Lung (tissue), 11 donors: ENCODE measurements at regions not wholly inside any gene's neighbourhood (a gene's known extent, or its start where the extent isn't known, plus 50 kb on each side); places are given as distances from the start of the nearest gene placed in this dataset.
A peak's percentile ranks its signal among the peaks of the same experiment; 100 is the strongest.

Source experiments
- ATAC-seq: fragments of 200-7000 bp; cut with Tn5 transposase; one replicate; pipeline ENCODE4 v1.9.1; 2020; ENCODE audit warnings: moderate number of reproducible peaks; ENCODE audit not compliant: insufficient read depth, low FRiP score
- DNase-seq, 3 donors: peaks; one replicate each; pipeline ENCODE4 v3.0.0-alpha.2; 2013 to 2017
- H3K27ac ChIP-seq, 2 donors: one replicate each; pipeline ENCODE4 v1.5.1; 2013; ENCODE audit warnings: mild to moderate bottlenecking in 2 of 2, moderate library complexity in 2 of 2, control low read depth in 1 of 2, inconsistent platforms in 1 of 2, low read depth in 1 of 2, low read length in 1 of 2
- H3K27me3 ChIP-seq, 3 donors: one replicate each; pipeline ENCODE4 v1.5.1; 2013; ENCODE audit warnings: low read length in 2 of 3; ENCODE audit not compliant: control insufficient read depth in 3 of 3, insufficient read depth in 3 of 3
- H3K36me3 ChIP-seq, 4 donors: one replicate each; pipeline ENCODE4 v1.5.1; 2013; ENCODE audit warnings: low read length in 4 of 4, mild to moderate bottlenecking in 1 of 4, moderate library complexity in 1 of 4; ENCODE audit not compliant: control insufficient read depth in 4 of 4, insufficient read depth in 4 of 4
- H3K4me1 ChIP-seq, 5 donors: one replicate each; pipeline ENCODE4 v1.5.1; 2013; ENCODE audit warnings: low read length in 5 of 5, mild to moderate bottlenecking in 2 of 5, moderate library complexity in 1 of 5; ENCODE audit not compliant: control insufficient read depth in 5 of 5, insufficient read depth in 5 of 5
- H3K4me3 ChIP-seq: one replicate; pipeline ENCODE4 v1.5.1; 2013; ENCODE audit warnings: mild to moderate bottlenecking, control low read depth, moderate library complexity
- H3K9ac ChIP-seq, 2 donors: one replicate each; pipeline ENCODE4 v1.5.1; 2013; ENCODE audit warnings: low read length in 2 of 2, control low read depth in 1 of 2; ENCODE audit not compliant: insufficient read depth in 1 of 2
- H3K9me3 ChIP-seq, 4 donors: one replicate each; pipeline ENCODE4 v1.5.1; 2013; ENCODE audit warnings: low read length in 3 of 4, mild to moderate bottlenecking in 1 of 4, moderate library complexity in 1 of 4; ENCODE audit not compliant: control insufficient read depth in 4 of 4, insufficient read depth in 3 of 4
- CTCF ChIP-seq: IDR thresholded peaks from 2 replicates; pipeline ENCODE4 v1.5.1; 2012; ENCODE audit warnings: mild to moderate bottlenecking; ENCODE audit errors: control extremely low read depth, extremely low read depth
- WGBS, 2 donors: extraction: QIAGEN DNeasy Blood & Tissue Kit; methylation state at CpG; one replicate each; pipeline ENCODE4 v1.1.7; 2013; 5-methylcytosine and 5-hydroxymethylcytosine counted together
- donor health status: control.
- donor health status: control.
- donor health status: Bipolar disorder and iron deficiency.
- donor health status: healthy.
- donor health status: DM: yes; HTN: yes; CAD: no.

- 45 to 57% methylated on average over 1 of the region's 1 CpG for WGBS, 2 donors
- no peak for TF ChIP-seq CTCF
- peaks cover 0 to 2% (median 0%) of the 10 kb centered on the region in 4 donors for H3K9me3 ChIP-seq
- no peak overlapping the region for H3K9ac ChIP-seq
- H3K4me3 ChIP-seq = no peak overlapping the region
- no peak for DNase-seq
- ATAC-seq = no peak
- no peaks in the 10 kb centered on the region for H3K4me1 ChIP-seq
- no peak overlapping the region for H3K27ac ChIP-seq
- no peaks in the 10 kb centered on the region for H3K27me3 ChIP-seq
- H3K36me3 ChIP-seq = no peaks in the 10 kb centered on the region
Observed at GRCh38 chr4:136281889-136282288, 1250.4 kb downstream of the PCDH18 start.

GRCh38 chr4:136281307-136281706, 1251.0 kb downstream of the PCDH18 start:
- WGBS, 2 donors = 72 to 76% methylated on average over 6 of the region's 6 CpGs
- H3K27ac ChIP-seq = no peak overlapping the region
- peaks cover 0 to 2% (median 0%) of the 10 kb centered on the region in 4 donors for H3K9me3 ChIP-seq
- H3K4me1 ChIP-seq = no peaks in the 10 kb centered on the region
- no peak for DNase-seq
- H3K36me3 ChIP-seq = no peaks in the 10 kb centered on the region
- no peak overlapping the region for H3K9ac ChIP-seq
- ATAC-seq = no peak
- H3K4me3 ChIP-seq = no peak overlapping the region
- TF ChIP-seq CTCF = no peak
- no peaks in the 10 kb centered on the region for H3K27me3 ChIP-seq

- TF ChIP-seq CTCF = no peak
- WGBS, 2 donors = 66 to 74% methylated on average over 2 of the region's 2 CpGs
- ATAC-seq = no peak
Observed at GRCh38 chr4:136277741-136278140, 1254.6 kb downstream of the PCDH18 start.

GRCh38 chr4:136246876-136247275, 1285.4 kb downstream of the PCDH18 start:
- peak in 1 of 3 donors; percentile 13 for DNase-seq
- H3K27me3 ChIP-seq = no peaks in the 10 kb centered on the region
- no peaks in the 10 kb centered on the region for H3K4me1 ChIP-seq
- no peak for ATAC-seq
- H3K9ac ChIP-seq = no peak overlapping the region
- 24 to 50% methylated on average over 2 of the region's 2 CpGs for WGBS, 2 donors
- no peaks in the 10 kb centered on the region for H3K9me3 ChIP-seq
- TF ChIP-seq CTCF = no peak
- H3K27ac ChIP-seq = no peak overlapping the region
- no peak overlapping the region for H3K4me3 ChIP-seq
- no peaks in the 10 kb centered on the region for H3K36me3 ChIP-seq

More at GRCh38 chr4:136277741-136278140, 1254.6 kb downstream of the PCDH18 start:
- no peaks in the 10 kb centered on the region for H3K4me1 ChIP-seq
- no peak overlapping the region for H3K27ac ChIP-seq
- no peak overlapping the region for H3K4me3 ChIP-seq
- no peak overlapping the region for H3K9ac ChIP-seq
- no peaks in the 10 kb centered on the region for H3K36me3 ChIP-seq
- no peaks in the 10 kb centered on the region for H3K27me3 ChIP-seq
- H3K9me3 ChIP-seq = no peaks in the 10 kb centered on the region
- no peak for DNase-seq
